HG02798 (cell line): ENCODE measurements at regions not wholly inside any gene's neighbourhood (a gene's known extent, or its start where the extent isn't known, plus 50 kb on each side); places are given as distances from the start of the nearest gene placed in this dataset.

Experiments used
- ATAC-seq: cut with Tn5 transposase; IDR thresholded peaks from one replicate; pipeline ENCODE4 v1.9.1; 2021; ENCODE audit warnings: mild to moderate bottlenecking; ENCODE audit not compliant: unreplicated experiment, poor library complexity

DNA sequence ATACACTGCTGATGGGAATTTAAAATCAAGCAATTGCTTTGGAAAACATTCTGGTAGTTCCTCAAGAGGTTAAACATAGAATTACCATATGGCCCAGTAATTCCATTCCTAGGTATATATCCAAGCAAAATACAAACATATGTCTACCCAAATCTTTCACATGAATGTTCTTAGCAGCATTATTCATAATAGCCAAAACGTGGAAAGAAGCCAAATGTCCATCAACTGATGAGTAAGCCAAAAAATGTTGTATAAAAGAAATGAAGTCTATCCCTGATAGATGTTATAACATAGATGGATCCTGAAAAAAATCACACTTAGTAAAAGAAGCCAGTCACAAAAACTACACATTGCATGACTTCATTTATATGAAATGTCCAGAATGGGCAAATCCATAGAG, 893.0 kb downstream of the SORCS3 start:
- no peak for ATAC-seq

- ATAC-seq: no peak
Observed at GRCh38 chr10:105516511-105516910, 875.4 kb downstream of the SORCS3 start.

GRCh38 chr10:105514106-105514505, 873.0 kb downstream of the SORCS3 start:
- ATAC-seq: no peak

- ATAC-seq: no peak
Observed at GRCh38 chr10:105509517-105509916, 868.4 kb downstream of the SORCS3 start.

DNA sequence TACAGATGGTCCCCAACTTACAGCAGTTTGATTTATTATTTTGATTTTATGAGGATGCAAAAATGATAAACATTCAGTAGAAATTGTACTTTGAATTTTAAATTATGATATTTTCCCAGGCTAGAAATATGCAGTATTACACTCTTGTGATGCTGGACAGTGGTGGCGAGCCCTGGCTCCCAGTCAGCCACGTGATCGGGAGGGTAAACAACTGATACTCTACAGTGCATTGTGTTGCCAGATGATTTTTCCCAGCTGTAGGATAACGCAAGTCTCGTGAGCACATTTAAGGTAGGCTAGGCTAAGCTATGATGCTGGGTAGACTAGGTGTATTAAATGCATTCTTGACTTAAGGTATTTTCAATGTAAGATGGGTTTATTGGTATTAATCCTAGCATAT, 865.2 kb downstream of the SORCS3 start:
- ATAC-seq: no peak

DNA sequence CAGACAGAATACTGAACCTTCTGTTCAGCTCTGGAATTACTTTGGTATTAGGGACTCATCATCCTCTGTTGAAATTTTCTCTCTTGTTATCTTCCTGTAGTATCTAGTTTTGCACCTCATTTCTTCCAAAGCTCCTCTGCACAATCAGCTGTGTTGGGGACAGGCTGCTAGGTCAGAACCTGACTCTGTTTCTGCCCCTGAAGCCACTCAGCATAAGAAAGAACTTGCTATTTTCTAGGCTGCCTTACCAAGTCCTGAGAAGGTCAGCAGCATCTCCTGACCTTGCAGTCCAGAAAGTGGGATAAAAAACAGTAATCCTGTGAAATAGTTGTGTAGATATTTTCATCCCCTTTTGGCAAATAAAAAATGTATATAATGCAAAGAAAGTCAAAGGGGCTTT, 862.6 kb downstream of the SORCS3 start:
- ATAC-seq: no peak

DNA sequence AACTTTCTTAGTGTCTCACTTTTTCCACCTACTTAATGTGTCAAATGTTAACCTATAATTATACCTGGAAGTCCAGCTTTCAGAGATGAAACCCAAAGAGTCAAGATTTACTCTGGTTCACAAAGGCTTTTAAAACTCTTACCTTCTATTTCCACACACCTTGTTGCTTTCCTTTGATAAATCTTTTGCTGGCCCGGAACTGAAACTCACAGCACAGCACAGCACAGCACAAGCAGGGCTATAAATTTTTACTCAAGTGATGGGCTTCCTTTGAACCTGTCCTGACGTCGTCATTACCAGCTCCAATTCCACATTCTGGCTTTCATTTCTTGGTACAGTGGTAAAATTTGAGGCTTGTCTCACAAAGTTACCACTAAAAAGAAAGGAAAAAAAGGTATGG, 861.0 kb downstream of the SORCS3 start:
- ATAC-seq: no peak

- ATAC-seq: no peak
Observed at GRCh38 chr10:105494944-105495343, 853.9 kb downstream of the SORCS3 start.

GRCh38 chr10:105494303-105494702, 853.2 kb downstream of the SORCS3 start:
- no peak for ATAC-seq

DNA sequence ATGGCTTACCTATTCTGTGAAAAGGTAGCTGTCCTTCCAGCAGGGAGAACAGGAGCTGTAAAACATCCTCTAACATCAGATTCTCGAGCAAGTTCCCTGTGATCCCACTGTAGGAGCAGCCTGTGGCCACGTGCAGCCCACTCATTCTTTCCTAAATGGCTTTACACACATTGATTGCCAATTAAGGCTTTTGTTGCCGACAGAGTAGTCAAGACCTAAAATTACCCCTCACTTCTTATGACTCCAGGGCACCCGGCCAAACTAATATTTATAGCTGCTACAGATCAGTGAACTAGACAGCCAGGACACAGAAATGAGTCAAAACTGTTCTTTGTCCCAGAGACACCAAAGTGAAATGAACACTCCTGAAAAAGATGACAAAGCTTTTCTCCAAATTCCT, 832.1 kb downstream of the SORCS3 start:
- no peak for ATAC-seq

- ATAC-seq: no peak
Observed at GRCh38 chr10:105468759-105469158, 827.7 kb downstream of the SORCS3 start.

GRCh38 chr10:105466521-105466920, 825.4 kb downstream of the SORCS3 start:
- no peak for ATAC-seq

GRCh38 chr10:105434970-105435369, 793.9 kb downstream of the SORCS3 start:
- no peak for ATAC-seq

DNA sequence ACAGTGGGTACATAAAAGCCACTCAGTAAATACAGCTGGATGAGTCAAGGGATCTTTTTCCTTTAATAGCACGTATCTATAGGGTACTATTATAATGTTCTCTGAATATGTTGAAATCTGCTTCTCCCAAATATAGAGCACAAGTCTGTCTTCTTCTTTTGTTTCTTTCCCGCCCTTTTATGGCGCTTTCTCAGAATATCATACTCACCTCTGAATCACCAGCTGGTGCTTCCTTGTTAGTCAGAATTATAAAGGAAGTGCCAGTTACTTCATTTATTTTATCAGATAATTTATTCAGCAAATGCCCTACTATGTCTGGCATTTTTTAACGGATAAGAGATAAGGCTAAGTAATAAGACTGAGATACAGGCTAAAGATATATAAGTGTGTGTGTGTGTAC, 772.9 kb downstream of the SORCS3 start:
- ATAC-seq: no peak

- ATAC-seq: no peak
Observed at GRCh38 chr10:105409370-105409769, 768.3 kb downstream of the SORCS3 start.

DNA sequence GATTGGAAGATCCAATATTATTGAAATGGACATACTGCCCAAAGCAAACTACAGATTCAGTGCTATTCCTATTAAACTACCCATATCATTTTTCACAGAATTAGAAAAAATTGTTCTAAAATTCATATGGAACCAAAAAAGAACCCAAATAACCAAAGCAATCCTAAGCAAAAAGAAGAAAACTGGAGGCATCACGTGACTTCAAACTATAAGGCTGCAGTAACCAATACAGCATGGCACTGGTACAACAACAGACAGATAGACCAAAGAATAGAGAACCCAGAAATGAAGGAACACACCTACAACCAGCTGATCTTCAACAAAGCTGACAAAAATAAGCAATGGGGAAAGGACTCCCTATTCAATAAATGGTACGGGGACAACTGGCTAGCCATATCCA, 765.4 kb downstream of the SORCS3 start:
- ATAC-seq: no peak

- ATAC-seq: no peak
Observed at GRCh38 chr10:105398202-105398601, 757.1 kb downstream of the SORCS3 start.

DNA sequence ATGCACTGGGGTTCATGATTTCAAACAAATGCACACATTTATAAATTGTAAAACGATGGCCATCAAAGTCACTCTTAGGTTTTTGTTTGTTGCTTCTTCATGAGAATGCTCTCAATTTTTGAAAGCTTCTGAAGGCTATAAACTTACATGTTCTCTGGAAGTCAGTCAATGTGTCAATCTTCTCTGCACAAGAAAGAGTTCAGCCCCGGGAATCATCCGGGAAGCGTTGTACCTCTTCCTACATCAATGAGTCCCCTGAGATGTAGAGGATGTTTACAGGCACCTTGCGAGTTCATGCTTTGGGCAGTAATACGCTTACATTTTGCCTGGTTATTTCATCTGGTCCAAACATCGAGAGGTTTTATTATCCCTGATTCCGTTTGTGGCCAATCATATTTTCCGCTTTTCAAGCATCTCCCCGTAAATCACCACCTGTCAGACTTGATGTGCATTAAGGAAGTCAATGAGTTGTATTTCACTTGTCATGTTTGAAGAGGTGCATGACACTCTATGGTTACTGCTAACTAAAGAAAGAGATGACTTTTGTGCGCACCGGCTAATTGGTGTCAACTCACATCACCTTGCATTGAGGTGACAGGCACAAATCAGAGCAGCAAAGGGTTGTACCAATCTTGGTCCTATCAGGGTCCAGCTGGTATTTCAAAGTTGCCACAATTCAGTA, 750.7 kb downstream of the SORCS3 start:
- no peak for ATAC-seq

DNA sequence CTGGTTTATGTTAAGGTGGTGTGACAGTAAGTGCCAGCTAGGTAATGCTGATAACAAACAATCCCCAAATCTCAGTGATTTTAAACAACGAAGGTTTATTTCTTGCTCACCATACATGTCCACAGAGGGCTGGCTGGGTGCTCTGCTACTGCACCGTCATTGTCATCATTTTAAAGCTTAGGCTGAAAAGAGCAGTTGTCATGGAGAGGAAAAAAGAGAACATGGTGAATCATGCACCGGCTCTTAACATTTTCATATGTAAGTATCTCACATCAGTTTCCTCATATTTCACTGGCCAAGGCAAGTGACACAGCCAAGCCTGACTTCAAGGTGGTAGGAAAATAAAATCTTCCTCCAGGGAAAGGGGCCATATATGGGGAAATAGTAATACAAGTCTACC, 746.9 kb downstream of the SORCS3 start:
- ATAC-seq: no peak

DNA sequence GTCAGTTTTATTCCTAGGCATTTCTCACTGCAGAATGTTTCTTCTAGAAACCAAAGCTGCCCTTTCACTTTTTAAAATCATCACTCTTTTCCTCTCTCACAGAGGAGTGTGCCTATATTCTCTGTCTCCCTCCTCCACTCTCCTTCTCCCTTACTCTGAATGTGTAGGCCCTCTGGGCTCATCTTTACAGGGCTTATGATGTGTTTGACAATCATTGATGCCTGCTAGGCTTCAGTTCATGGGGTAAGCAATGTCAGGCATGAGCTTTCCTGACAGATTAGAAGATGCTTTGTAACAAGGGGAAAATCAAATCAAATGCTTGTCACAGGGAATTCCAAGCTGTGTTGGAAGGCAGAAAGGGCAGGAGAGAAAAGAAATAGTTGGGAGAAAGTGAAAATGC, 742.9 kb downstream of the SORCS3 start:
- ATAC-seq: no peak

GRCh38 chr10:105370692-105371091, 729.6 kb downstream of the SORCS3 start:
- ATAC-seq: no peak

DNA sequence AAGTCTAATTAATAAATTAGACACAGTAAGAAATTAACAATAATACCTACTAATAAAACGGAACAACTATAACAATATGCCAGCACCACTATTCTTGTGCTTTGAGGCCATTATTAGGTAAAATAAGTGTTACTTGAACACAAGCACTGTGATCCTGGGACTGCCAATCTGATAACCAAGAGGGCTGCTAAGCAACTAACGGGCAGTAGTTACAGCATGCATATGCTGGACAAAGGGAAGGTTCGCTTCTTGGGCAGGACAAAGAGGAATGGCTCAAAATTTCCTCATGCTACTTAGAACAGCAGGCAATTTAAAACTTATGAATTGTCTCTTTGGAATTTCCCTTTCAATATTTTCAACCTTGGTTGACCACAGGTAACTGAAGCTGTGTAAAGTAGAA, 718.6 kb downstream of the SORCS3 start:
- ATAC-seq: no peak

DNA sequence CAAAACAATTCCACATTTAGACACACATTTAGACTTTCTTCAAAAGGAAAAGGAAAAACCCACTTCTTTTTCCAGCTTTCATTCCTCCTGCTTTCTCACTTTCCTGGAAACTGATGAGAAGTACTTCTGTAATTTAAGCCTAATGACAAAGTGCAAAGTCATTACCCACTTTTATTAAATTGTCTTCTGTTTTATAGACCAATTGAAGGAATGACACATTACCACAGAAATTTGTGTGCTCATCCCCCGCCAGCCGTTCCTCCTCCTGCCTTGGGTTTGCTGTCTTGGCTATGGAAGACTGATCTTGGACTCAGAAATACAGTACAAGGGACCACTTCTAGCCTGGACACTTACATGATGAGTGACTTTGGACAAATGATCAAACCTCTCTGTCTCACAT, 717.8 kb downstream of the SORCS3 start:
- ATAC-seq: no peak
